WERI-Rb-1 (cell line): ENCODE measurements at regions not wholly inside any gene's neighbourhood (a gene's known extent, or its start where the extent isn't known, plus 50 kb on each side); places are given as distances from the start of the nearest gene placed in this dataset.

ENCODE experiments used
- DNase-seq: peaks from one replicate; pipeline ENCODE4 v3.0.0-alpha.2; 2020
- H3K27ac ChIP-seq: fragments of 250-450 bp; sonication (Bioruptor Pico); 2 replicates; pipeline ENCODE4 v1.5.1; 2020; ENCODE audit warnings: mild to moderate bottlenecking, moderate library complexity
- H3K27me3 ChIP-seq: fragments of 250-450 bp; sonication (Bioruptor Pico); 2 replicates; pipeline ENCODE4 v1.5.1; 2021; ENCODE audit warnings: mild to moderate bottlenecking, low read depth, moderate library complexity; ENCODE audit not compliant: insufficient read depth, severe bottlenecking
- H3K36me3 ChIP-seq: fragments of 250-450 bp; sonication (Bioruptor Pico); 2 replicates; pipeline ENCODE4 v1.5.1; 2020; ENCODE audit warnings: mild to moderate bottlenecking, moderate library complexity
- H3K4me3 ChIP-seq: 2 replicates; pipeline ENCODE4 v1.5.1; 2011; ENCODE audit warnings: low read depth, mild to moderate bottlenecking, control low read depth, low read length
- H3K9me3 ChIP-seq: fragments of 250-450 bp; sonication (Bioruptor Pico); 2 replicates; pipeline ENCODE4 v1.5.1; 2021; ENCODE audit warnings: mild to moderate bottlenecking, moderate library complexity; ENCODE audit not compliant: severe bottlenecking
- TF ChIP-seq, protein P1 (sequence below): IDR thresholded peaks from 2 replicates; pipeline ENCODE4 v1.5.1; 2011; ENCODE audit warnings: low read depth, mild to moderate bottlenecking, control low read depth, inconsistent platforms, low read length

DNA sequence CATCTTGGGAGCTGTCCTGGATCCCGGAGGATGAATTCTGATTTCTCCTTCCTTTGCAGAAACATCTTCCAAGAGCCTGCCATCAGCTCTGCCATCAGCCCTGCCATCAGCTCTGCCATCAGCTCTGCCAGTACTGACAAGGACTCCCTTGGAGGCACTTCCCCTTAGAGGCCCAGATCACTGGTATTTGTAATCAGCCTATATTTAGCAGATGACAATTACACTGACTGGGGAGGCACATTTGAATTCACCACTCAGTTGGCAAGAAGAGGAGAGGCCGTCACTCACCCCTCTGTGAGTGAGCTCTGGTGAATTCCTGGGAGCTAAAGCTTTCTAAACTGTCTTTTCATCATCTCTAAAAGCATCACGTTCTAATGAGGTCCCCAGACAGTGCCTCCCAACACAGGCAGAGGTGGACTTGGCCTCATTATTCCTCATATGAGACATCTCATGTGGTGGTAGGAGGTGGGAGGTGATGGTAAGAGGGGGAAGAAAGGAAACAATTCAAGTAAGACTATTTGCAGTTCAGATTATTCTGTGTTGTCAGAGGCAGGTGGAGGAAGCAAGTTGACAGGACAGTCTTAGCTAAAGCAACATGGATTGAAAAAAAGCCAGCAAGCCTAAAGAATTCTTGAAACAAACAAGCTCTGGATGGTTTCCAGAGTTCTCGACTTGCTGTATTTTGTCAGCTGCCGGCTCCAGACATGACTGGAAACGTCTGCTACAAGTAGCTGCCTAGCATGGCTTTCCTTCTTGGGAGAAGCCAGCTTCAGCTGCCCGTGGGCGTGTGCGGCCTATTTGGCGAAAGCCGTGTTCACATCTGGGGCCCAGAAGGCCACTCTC is 771.7 kb downstream of the TBC1D22A start:
- TF ChIP-seq, protein P1, sequence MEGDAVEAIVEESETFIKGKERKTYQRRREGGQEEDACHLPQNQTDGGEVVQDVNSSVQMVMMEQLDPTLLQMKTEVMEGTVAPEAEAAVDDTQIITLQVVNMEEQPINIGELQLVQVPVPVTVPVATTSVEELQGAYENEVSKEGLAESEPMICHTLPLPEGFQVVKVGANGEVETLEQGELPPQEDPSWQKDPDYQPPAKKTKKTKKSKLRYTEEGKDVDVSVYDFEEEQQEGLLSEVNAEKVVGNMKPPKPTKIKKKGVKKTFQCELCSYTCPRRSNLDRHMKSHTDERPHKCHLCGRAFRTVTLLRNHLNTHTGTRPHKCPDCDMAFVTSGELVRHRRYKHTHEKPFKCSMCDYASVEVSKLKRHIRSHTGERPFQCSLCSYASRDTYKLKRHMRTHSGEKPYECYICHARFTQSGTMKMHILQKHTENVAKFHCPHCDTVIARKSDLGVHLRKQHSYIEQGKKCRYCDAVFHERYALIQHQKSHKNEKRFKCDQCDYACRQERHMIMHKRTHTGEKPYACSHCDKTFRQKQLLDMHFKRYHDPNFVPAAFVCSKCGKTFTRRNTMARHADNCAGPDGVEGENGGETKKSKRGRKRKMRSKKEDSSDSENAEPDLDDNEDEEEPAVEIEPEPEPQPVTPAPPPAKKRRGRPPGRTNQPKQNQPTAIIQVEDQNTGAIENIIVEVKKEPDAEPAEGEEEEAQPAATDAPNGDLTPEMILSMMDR: no peak
- H3K27me3 ChIP-seq: no peaks in the 10 kb centered on the region
- no peak overlapping the region for H3K4me3 ChIP-seq
- no peak overlapping the region for H3K27ac ChIP-seq
- H3K36me3 ChIP-seq: no peaks in the 10 kb centered on the region
- no peak for DNase-seq
- peaks cover 2% of the 10 kb centered on the region for H3K9me3 ChIP-seq

DNA sequence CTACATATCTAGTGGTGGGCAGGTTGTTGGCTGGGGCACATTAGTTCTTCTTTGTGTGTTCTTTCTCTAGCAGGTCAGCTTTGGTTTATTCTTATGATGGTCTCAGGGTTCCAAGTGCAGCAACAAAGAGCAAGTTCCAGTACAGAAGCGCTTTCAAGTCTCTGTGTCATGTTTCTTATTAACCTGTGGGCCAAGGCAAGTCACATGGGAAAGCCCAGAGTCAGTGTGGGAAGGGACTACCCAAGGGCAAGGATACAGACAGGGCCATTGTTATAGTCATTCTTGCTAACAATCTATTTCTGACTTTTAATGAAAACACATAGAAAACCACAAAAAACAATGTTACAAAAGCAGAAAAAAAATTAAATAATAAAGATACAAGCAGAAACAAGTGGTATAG is 754.6 kb downstream of the TBC1D22A start:
- peaks cover 2% of the 10 kb centered on the region for H3K9me3 ChIP-seq
- TF ChIP-seq, protein P1: no peak

DNA sequence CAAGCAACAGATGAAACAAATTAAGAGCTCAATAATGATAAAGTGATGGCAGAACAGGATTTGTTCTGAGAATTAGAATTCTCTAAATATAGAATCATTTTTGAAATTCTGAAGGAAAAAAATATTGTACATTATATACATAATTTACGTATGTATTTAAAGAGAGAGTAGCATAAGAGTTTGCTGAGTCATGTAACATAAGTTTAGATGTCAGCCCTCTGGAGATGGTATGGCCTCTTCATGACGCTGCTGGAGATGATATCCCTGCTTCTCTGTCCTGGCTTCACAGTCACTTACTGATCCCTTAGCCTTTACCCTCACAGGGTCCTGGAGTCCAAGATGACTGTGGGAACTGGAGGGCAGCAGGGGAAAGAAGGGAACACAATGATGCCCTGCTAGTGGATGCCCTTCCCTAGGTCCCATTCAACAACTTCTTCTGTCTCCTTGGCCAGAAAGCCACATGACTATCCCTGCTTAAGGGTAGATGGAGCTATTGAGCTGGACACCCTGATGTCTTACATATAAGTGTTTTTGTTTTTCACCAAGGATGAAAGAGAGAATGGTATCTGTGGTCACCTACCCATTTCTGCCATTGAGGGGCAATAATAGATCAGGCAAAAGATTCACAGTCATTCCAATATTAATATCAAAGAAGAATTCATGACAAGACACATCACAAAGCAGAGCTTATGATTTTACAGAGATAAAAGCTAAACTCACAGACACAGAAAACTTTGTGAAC is 753.1 kb downstream of the TBC1D22A start:
- DNase-seq: no peak
- TF ChIP-seq, protein P1: peak; percentile 40
- Histone ChIP-seq H3K9me3 (peaks cover 2% of the 10 kb centered on the region), H3K4me3 (no peak overlapping the region), H3K27ac (no peak overlapping the region), H3K27me3 (no peaks in the 10 kb centered on the region), H3K36me3 (no peaks in the 10 kb centered on the region)

More for the DNA sequence above, 754.6 kb downstream of the TBC1D22A start:
- Histone ChIP-seq H3K4me3 (no peak overlapping the region), H3K36me3 (no peaks in the 10 kb centered on the region), H3K27me3 (no peaks in the 10 kb centered on the region), H3K27ac (no peak overlapping the region)
- no peak for DNase-seq

DNA sequence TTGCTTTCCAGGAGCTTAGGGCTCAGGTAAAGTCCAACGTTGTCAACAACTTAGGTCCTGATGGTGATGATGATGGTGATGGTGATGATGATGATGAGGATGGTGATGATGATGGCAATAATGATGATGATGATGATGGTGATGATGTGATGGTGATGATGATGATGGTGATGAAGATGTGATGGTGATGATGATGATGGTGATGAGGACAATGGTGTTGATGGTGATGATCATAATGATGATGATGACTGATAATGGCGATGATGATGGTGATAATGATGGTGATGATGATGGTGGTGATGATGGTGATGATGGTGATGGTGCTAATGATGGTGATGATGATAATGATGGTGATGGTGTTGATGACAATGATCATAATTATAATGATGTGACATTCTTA is 750.2 kb downstream of the TBC1D22A start:
- H3K9me3 ChIP-seq: peaks cover 2% of the 10 kb centered on the region
- no peak overlapping the region for H3K4me3 ChIP-seq
- no peaks in the 10 kb centered on the region for H3K27me3 ChIP-seq
- TF ChIP-seq, protein P1: no peak
- no peak for DNase-seq
- H3K36me3 ChIP-seq: no peaks in the 10 kb centered on the region
- no peak overlapping the region for H3K27ac ChIP-seq

DNA sequence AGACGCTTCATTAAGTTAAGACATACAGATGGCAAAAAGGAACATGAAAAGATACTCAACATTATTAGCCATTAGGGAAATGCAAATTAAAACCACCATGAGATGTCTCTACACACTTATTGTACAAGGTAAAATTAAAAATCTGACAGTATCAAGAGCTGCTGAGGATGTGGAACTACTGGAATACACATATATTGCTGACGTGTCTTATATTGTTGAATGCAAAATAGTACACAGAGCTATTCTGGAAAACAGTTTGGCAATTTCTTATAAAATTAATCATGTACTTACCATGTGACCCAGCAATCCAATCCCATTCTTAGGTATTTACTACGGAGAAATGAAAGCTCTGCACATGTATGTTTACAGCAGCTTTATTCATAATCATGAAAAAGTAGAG is 742.5 kb downstream of the TBC1D22A start:
- TF ChIP-seq, protein P1: no peak
- Histone ChIP-seq H3K27ac (no peak overlapping the region), H3K4me3 (no peak overlapping the region), H3K36me3 (no peaks in the 10 kb centered on the region), H3K9me3 (no peaks in the 10 kb centered on the region), H3K27me3 (no peaks in the 10 kb centered on the region)
- DNase-seq: no peak
